NCI-H1417 treated with DMSO at 0.1 percent for 48 hours (cell line): ENCODE measurements at regions not wholly inside any gene's neighbourhood (a gene's known extent, or its start where the extent isn't known, plus 50 kb on each side); places are given as distances from the start of the nearest gene placed in this dataset.
"Not testable (repeated sequence)": the region's sequence is repeated elsewhere in the genome, so short reads cannot be mapped to it uniquely, and the experiment has no call there.

ENCODE experiments used
- DNase-seq: peaks from one replicate; lab custom pipeline; 2025; lab: John Stamatoyannopoulos, UW

- DNase-seq, result no peak
These were observed 441.5 kb upstream of the PCDH15 start for GRCh38 chr10:55242544-55242943.

DNA sequence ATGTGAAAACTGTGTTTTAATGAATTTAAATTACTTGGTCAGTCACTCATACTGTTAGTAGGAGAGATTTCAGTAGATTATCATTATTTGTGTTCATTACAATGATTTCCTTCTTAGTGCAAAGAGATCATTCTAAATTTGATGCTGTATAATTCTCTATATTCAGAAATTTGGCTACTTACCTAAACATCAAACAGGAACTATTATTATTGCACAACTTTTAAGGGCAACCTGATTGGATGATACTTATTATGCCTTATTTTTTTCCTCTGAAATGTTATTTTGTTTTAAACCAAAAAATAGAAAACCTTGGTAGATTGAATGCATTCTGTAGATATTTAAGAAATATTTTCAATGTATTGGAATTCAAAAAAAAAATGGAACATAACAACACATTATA, 436.4 kb upstream of the PCDH15 start:
- DNase-seq, result no peak

- DNase-seq, result no peak
These were observed 432.5 kb upstream of the PCDH15 start for GRCh38 chr10:55233505-55233904.

- no peak for DNase-seq
These were observed 432.1 kb upstream of the PCDH15 start for GRCh38 chr10:55233090-55233489.

GRCh38 chr10:55232553-55232952, 431.5 kb upstream of the PCDH15 start:
- no peak for DNase-seq

DNA sequence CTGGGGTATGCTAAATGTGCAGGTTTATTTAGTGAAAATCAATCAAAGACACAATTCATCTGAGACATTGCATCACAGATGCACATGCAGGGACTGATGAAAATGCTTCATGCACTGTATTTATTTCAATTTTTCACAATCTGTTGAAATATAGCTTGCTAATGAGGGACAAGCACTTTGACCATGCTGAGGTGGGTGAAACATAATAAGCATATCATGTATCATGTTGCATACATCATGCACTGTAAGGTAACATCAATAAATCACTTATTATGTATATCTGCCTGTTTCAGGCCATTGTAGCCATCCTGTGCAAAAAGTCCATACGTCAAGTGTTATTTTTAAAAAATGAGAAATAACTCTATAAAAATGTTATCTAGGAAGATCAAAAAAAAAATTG, 426.9 kb upstream of the PCDH15 start:
- no peak for DNase-seq

DNA sequence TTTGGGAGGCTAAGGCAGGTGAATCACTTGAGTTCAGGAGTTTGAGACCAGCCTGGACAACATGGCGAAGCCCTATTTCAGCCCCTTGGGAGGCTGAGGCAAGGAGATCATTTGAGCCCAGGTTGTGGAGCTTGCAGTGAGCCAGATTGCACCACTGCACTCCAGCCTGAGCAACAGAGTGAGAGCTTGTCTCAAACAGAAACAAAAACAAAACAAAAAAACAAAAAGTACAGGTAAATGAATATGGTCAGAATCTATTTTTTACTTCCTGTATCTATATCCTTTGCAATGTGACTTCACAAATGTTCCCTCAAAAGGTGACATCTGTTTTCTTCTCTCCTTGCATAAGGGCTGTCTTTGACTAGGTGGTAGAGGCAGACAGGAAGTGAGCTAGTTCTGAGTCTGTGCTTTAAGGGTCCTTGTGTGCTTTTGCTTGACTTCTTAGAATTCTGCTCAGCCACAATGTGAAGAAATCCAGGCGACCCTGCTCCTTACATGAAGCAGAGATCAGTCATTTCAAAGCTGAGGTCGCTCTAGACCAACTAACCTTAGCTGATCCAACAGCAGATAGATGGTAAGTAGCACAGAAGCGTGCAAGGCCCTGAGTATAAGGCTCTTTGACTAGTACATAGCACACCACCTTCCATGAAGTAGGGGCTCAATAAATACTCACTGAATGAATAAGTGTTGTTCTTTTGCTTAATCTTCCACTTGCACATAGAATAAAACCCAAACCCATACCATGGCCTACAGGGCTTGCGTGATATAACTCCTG, 423.2 kb upstream of the PCDH15 start:
- DNase-seq, result no peak

- DNase-seq, result no peak
These were observed 422.3 kb upstream of the PCDH15 start for GRCh38 chr10:55223352-55223751.

GRCh38 chr10:55220975-55221374, 419.9 kb upstream of the PCDH15 start:
- DNase-seq, result no peak

DNA sequence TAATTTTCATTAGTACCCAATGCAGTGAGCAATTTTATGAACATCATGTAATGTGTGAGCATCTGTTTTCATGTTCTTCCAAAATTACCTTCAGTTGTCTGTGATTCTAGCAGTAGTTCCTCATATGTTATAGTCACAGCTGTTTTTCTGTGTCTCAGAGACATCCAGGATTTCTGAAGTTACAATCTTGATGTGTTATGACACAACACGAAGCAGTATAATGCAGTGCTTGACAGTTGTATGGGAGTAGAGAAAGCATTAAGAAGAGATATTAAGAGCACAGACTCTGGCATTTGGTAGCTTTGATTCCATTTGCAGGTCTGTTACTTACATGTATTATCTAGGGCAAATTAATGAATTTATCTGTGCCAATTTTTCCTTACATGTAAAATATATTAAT, 414.7 kb upstream of the PCDH15 start:
- DNase-seq, result no peak

- no peak for DNase-seq
These were observed 413.6 kb upstream of the PCDH15 start for GRCh38 chr10:55214608-55215007.

GRCh38 chr10:55212051-55212450, 411.0 kb upstream of the PCDH15 start:
- DNase-seq, result no peak

GRCh38 chr10:55203874-55204273, 402.8 kb upstream of the PCDH15 start:
- DNase-seq, result no peak

GRCh38 chr10:55203319-55203718, 402.3 kb upstream of the PCDH15 start:
- no peak for DNase-seq

- DNase-seq, result no peak
These were observed 399.0 kb upstream of the PCDH15 start for GRCh38 chr10:55200020-55200419.

DNA sequence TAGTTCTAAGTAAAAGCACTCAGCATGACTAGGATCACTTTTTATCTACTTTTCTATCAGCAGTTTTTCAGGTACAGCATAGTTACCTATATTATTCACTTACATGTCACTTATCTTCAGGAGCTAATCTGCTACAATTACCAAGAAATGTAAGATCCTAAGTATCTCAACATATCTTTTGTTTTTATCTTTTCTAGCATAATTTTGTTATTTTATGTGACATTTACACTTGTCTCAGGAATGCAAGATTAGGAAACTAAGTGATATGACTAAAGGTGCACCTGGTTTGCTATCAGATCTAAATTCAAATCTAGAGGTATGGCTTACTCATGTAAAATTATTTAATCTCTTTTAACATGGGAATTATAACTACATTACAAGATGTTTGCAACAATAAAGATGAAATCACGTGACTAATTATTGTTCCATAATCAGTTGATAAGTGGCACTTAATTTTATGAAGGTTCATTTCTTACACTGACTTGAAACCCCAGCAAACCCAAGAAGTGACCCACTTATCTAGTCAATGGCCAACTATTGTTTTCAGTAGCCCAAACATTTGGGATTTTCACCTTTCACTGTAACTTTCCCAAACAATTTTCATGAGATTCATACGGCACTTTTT, 390.3 kb upstream of the PCDH15 start:
- no peak for DNase-seq

DNA sequence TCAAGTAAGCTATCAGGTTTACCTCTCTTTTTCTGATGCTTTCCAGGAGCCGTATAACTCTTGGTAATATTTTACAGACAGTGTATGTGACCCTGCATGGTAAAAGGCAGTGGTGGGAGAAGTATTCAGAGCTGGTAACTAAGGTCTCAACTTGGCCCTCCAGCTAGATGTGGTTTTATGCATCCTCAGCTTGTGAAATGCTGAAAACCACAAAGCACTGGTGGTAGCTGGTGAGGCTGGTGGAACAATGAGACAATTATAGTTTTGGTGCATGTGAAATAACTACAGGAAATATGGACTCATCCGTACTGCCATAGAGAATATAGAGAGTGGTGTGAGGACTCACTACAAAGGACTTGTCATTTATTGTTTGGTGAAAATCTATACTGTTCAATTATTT, 383.0 kb upstream of the PCDH15 start:
- DNase-seq, result no peak

- no peak for DNase-seq
These were observed 379.3 kb upstream of the PCDH15 start for GRCh38 chr10:55180357-55180756.

GRCh38 chr10:55174419-55174818, 373.4 kb upstream of the PCDH15 start:
- no peak for DNase-seq

- DNase-seq, result no peak
These were observed 368.5 kb upstream of the PCDH15 start for GRCh38 chr10:55169493-55169892.

DNA sequence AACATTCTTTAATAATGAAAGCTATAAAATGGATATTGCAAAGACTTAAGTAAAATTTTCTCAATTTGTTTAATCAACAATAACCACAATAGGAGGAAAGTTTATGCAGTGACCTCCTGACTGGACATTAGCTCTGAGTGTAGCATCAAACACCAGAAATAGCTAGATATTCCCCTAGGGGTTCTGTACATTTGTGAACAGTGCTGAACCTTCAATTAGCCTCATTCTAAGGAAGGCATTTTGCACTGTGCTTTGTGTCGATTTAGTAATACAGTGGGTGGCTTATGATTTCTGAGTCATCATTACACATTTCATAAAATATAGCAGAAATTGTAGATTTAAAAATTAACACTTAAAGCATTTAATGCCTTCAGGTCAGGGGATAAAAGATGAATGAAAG, 367.3 kb upstream of the PCDH15 start:
- DNase-seq, result no peak

- no peak for DNase-seq
These were observed 362.5 kb upstream of the PCDH15 start for GRCh38 chr10:55163388-55163979.

- DNase-seq, result not testable (repeated sequence)
These were observed 361.3 kb upstream of the PCDH15 start for GRCh38 chr10:55162321-55162720.
